ENCODE measurements at regions not wholly inside any gene's neighbourhood (a gene's known extent, or its start where the extent isn't known, plus 50 kb on each side); places are given as distances from the start of the nearest gene placed in this dataset.
"Not testable (repeated sequence)": the region's sequence is repeated elsewhere in the genome, so short reads cannot be mapped to it uniquely, and the experiment has no call there.

GRCh38 chr14:49250109-49250508, 336.1 kb downstream of the RPS29 start:
- DNase-seq (ENCODE audit: low read depth): no peak

GRCh38 chr14:49249022-49249421, 337.2 kb downstream of the RPS29 start:
- DNase-seq (ENCODE audit: low read depth): no peak
- TF ChIP-seq CTCF (IDR thresholded peaks at IDR 0.05; ENCODE audit: insufficient read depth, low read depth, low read length): no peak
- no peak overlapping the region for H3K4me3 ChIP-seq (ENCODE audit: low read depth, low read length)

More at GRCh38 chr14:49250109-49250508, 336.1 kb downstream of the RPS29 start:
- TF ChIP-seq CTCF (IDR thresholded peaks at IDR 0.05; ENCODE audit: insufficient read depth, low read depth, low read length): no peak
- no peak overlapping the region for H3K4me3 ChIP-seq (ENCODE audit: low read depth, low read length)

GRCh38 chr14:49243777-49244176, 342.4 kb downstream of the RPS29 start:
- not testable (repeated sequence) for DNase-seq (ENCODE audit: low read depth); H3K4me3 ChIP-seq (ENCODE audit: low read depth, low read length)

- TF ChIP-seq CTCF (IDR thresholded peaks at IDR 0.05; ENCODE audit: insufficient read depth, low read depth, low read length): no peak
- H3K4me3 ChIP-seq (ENCODE audit: low read depth, low read length): no peak overlapping the region
- DNase-seq (ENCODE audit: low read depth): no peak
Observed at GRCh38 chr14:49240383-49240782, 345.8 kb downstream of the RPS29 start.

- DNase-seq (ENCODE audit: low read depth): no peak
- no peak overlapping the region for H3K4me3 ChIP-seq (ENCODE audit: low read depth, low read length)
- TF ChIP-seq CTCF (IDR thresholded peaks at IDR 0.05; ENCODE audit: insufficient read depth, low read depth, low read length): no peak
Observed at GRCh38 chr14:49228552-49228951, 357.6 kb downstream of the RPS29 start.

- no peak for DNase-seq (ENCODE audit: low read depth)
- TF ChIP-seq CTCF (IDR thresholded peaks at IDR 0.05; ENCODE audit: insufficient read depth, low read depth, low read length): no peak
- H3K4me3 ChIP-seq (ENCODE audit: low read depth, low read length): no peak overlapping the region
Observed at GRCh38 chr14:49221316-49221715, 364.9 kb downstream of the RPS29 start.

- TF ChIP-seq CTCF (IDR thresholded peaks at IDR 0.05; ENCODE audit: insufficient read depth, low read depth, low read length): no peak
- no peak overlapping the region for H3K4me3 ChIP-seq (ENCODE audit: low read depth, low read length)
Observed at GRCh38 chr14:49220492-49220891, 365.7 kb downstream of the RPS29 start.

More at GRCh38 chr14:49220492-49220891, 365.7 kb downstream of the RPS29 start:
- no peak for DNase-seq (ENCODE audit: low read depth)

Measured in fibroblast of villous mesenchyme (primary cell).